Muscle layer of colon (tissue), 2 donors: ENCODE measurements at regions not wholly inside any gene's neighbourhood (a gene's known extent, or its start where the extent isn't known, plus 50 kb on each side); places are given as distances from the start of the nearest gene placed in this dataset.

Experiments used
- H3K27ac ChIP-seq: one replicate; pipeline ENCODE4 v1.7.0; 2013; ENCODE audit warnings: low read depth, mild to moderate bottlenecking, low read length, moderate library complexity
- H3K27me3 ChIP-seq, 2 donors: one replicate each; pipeline ENCODE4 v1.7.0; 2013; ENCODE audit warnings: low read length in 2 of 2, mild to moderate bottlenecking in 2 of 2; ENCODE audit not compliant: insufficient read depth in 2 of 2, control insufficient read depth in 1 of 2
- H3K36me3 ChIP-seq: one replicate; pipeline ENCODE4 v1.7.0; 2013; ENCODE audit warnings: mild to moderate bottlenecking, low read length; ENCODE audit not compliant: insufficient read depth
- H3K4me1 ChIP-seq: one replicate; pipeline ENCODE4 v1.7.0; 2013; ENCODE audit warnings: mild to moderate bottlenecking, low read length; ENCODE audit not compliant: insufficient read depth
- H3K4me3 ChIP-seq, 2 donors: one replicate each; pipeline ENCODE4 v1.7.0; 2013; ENCODE audit warnings: low read length in 2 of 2, low read depth in 1 of 2, mild to moderate bottlenecking in 1 of 2, moderate library complexity in 1 of 2
- H3K9ac ChIP-seq: one replicate; pipeline ENCODE4 v1.7.0; 2013; ENCODE audit warnings: low read length
- H3K9me3 ChIP-seq: one replicate; pipeline ENCODE4 v1.7.0; 2013; ENCODE audit warnings: mild to moderate bottlenecking, low read length
- donor health status: abdominal sarcoma.
- donor health status: Adenocarcinoma of cecum.

- peaks cover 12% of the 10 kb centered on the region for H3K4me1 ChIP-seq
- H3K27me3 ChIP-seq: no peaks in the 10 kb centered on the region
- no peaks in the 10 kb centered on the region for H3K36me3 ChIP-seq
- H3K9ac ChIP-seq: no peak overlapping the region
- no peak overlapping the region for H3K27ac ChIP-seq
- no peak overlapping the region for H3K4me3 ChIP-seq
- no peaks in the 10 kb centered on the region for H3K9me3 ChIP-seq
Observed at GRCh38 chr3:178459038-178459410, 77.2 kb upstream of the KCNMB2 start.

- no peak overlapping the region for H3K9ac ChIP-seq
- H3K4me3 ChIP-seq: no peak overlapping the region
- H3K27ac ChIP-seq: no peak overlapping the region
- no peaks in the 10 kb centered on the region for H3K36me3 ChIP-seq
- no peaks in the 10 kb centered on the region for H3K4me1 ChIP-seq
- no peaks in the 10 kb centered on the region for H3K9me3 ChIP-seq
- no peaks in the 10 kb centered on the region for H3K27me3 ChIP-seq
Observed at GRCh38 chr3:178465260-178466180, 70.7 kb upstream of the KCNMB2 start.

GRCh38 chr3:178472941-178473340, 63.3 kb upstream of the KCNMB2 start:
- Histone ChIP-seq H3K36me3 (no peaks in the 10 kb centered on the region), H3K4me1 (no peaks in the 10 kb centered on the region), H3K4me3 (no peak overlapping the region), H3K27ac (no peak overlapping the region), H3K9me3 (no peaks in the 10 kb centered on the region), H3K9ac (no peak overlapping the region), H3K27me3 (no peaks in the 10 kb centered on the region)

GRCh38 chr3:178474526-178474925, 61.7 kb upstream of the KCNMB2 start:
- Histone ChIP-seq H3K4me3 (no peak overlapping the region), H3K9ac (no peak overlapping the region), H3K36me3 (no peaks in the 10 kb centered on the region), H3K27me3 (no peaks in the 10 kb centered on the region), H3K27ac (no peak overlapping the region), H3K9me3 (no peaks in the 10 kb centered on the region), H3K4me1 (no peaks in the 10 kb centered on the region)

- Histone ChIP-seq H3K4me1 (no peaks in the 10 kb centered on the region), H3K27ac (no peak overlapping the region), H3K4me3 (no peak overlapping the region), H3K27me3 (no peaks in the 10 kb centered on the region), H3K36me3 (no peaks in the 10 kb centered on the region), H3K9me3 (no peaks in the 10 kb centered on the region), H3K9ac (no peak overlapping the region)
Observed at GRCh38 chr3:178475062-178475461, 61.2 kb upstream of the KCNMB2 start.

- Histone ChIP-seq H3K9me3 (no peaks in the 10 kb centered on the region), H3K27me3 (no peaks in the 10 kb centered on the region), H3K36me3 (no peaks in the 10 kb centered on the region), H3K9ac (no peak overlapping the region), H3K4me1 (no peaks in the 10 kb centered on the region), H3K27ac (no peak overlapping the region), H3K4me3 (no peak overlapping the region)
Observed at GRCh38 chr3:178476886-178477285, 59.4 kb upstream of the KCNMB2 start.

- Histone ChIP-seq H3K4me3 (no peak overlapping the region), H3K9ac (no peak overlapping the region), H3K9me3 (no peaks in the 10 kb centered on the region), H3K27ac (no peak overlapping the region), H3K27me3 (no peaks in the 10 kb centered on the region), H3K4me1 (no peaks in the 10 kb centered on the region), H3K36me3 (no peaks in the 10 kb centered on the region)
Observed at GRCh38 chr3:178479446-178479845, 56.8 kb upstream of the KCNMB2 start.

- no peaks in the 10 kb centered on the region for H3K36me3 ChIP-seq
- H3K27me3 ChIP-seq: no peaks in the 10 kb centered on the region
- no peak overlapping the region for H3K27ac ChIP-seq
- no peak overlapping the region for H3K4me3 ChIP-seq
- H3K9ac ChIP-seq: no peak overlapping the region
- H3K4me1 ChIP-seq: no peaks in the 10 kb centered on the region
- H3K9me3 ChIP-seq: no peaks in the 10 kb centered on the region
Observed at GRCh38 chr3:178479860-178480259, 56.4 kb upstream of the KCNMB2 start.

GRCh38 chr3:178480274-178480673, 56.0 kb upstream of the KCNMB2 start:
- H3K9ac ChIP-seq: no peak overlapping the region
- H3K27ac ChIP-seq: no peak overlapping the region
- no peaks in the 10 kb centered on the region for H3K4me1 ChIP-seq
- H3K27me3 ChIP-seq: no peaks in the 10 kb centered on the region
- no peaks in the 10 kb centered on the region for H3K9me3 ChIP-seq
- H3K36me3 ChIP-seq: no peaks in the 10 kb centered on the region
- no peak overlapping the region for H3K4me3 ChIP-seq

GRCh38 chr3:178480795-178481194, 55.4 kb upstream of the KCNMB2 start:
- Histone ChIP-seq H3K36me3 (no peaks in the 10 kb centered on the region), H3K4me3 (no peak overlapping the region), H3K9ac (no peak overlapping the region), H3K9me3 (no peaks in the 10 kb centered on the region), H3K27me3 (no peaks in the 10 kb centered on the region), H3K4me1 (no peaks in the 10 kb centered on the region), H3K27ac (no peak overlapping the region)

GRCh38 chr3:178482981-178483380, 53.3 kb upstream of the KCNMB2 start:
- H3K9ac ChIP-seq: no peak overlapping the region
- no peak overlapping the region for H3K27ac ChIP-seq
- no peak overlapping the region for H3K4me3 ChIP-seq
- H3K4me1 ChIP-seq: no peaks in the 10 kb centered on the region
- H3K36me3 ChIP-seq: no peaks in the 10 kb centered on the region
- H3K9me3 ChIP-seq: no peaks in the 10 kb centered on the region
- H3K27me3 ChIP-seq: no peaks in the 10 kb centered on the region

GRCh38 chr3:178483704-178484103, 52.5 kb upstream of the KCNMB2 start:
- H3K27me3 ChIP-seq: no peaks in the 10 kb centered on the region
- H3K4me1 ChIP-seq: no peaks in the 10 kb centered on the region
- no peak overlapping the region for H3K27ac ChIP-seq
- H3K36me3 ChIP-seq: no peaks in the 10 kb centered on the region
- no peak overlapping the region for H3K9ac ChIP-seq
- H3K4me3 ChIP-seq: no peak overlapping the region
- no peaks in the 10 kb centered on the region for H3K9me3 ChIP-seq
